Suprapubic skin (tissue), 3 donors: ENCODE measurements at regions not wholly inside any gene's neighbourhood (a gene's known extent, or its start where the extent isn't known, plus 50 kb on each side); places are given as distances from the start of the nearest gene placed in this dataset.

Experiments used
- CTCF ChIP-seq, 2 donors: fragments of 200-600 bp in 1 of 2; fragments of 450-650 bp in 1 of 2; sonication (generic) in 1 of 2; IDR thresholded peaks; one replicate each; pipeline ENCODE4 v1.5.1; 2016 to 2019; ENCODE audit warnings: antibody characterized with exemption in 2 of 2, mild to moderate bottlenecking in 1 of 2, moderate library complexity in 1 of 2
- POLR2A ChIP-seq, 2 donors: fragments of 450-650 bp; IDR thresholded peaks; one replicate each; pipeline ENCODE4 v1.6.1; 2017; ENCODE audit warnings: antibody characterized with exemption in 2 of 2, mild to moderate bottlenecking in 2 of 2, moderate library complexity in 2 of 2

GRCh38 chr12:17296882-17297281 is 690.9 kb upstream of the LMO3 start:
- TF ChIP-seq CTCF (IDR thresholded peaks at IDR 0.05), result no peak
- no peak for TF ChIP-seq POLR2A (IDR thresholded peaks at IDR 0.05)
